HG03159 (cell line): ENCODE measurements at regions not wholly inside any gene's neighbourhood (a gene's known extent, or its start where the extent isn't known, plus 50 kb on each side); places are given as distances from the start of the nearest gene placed in this dataset.

Source experiments
- ATAC-seq: cut with Tn5 transposase; IDR thresholded peaks from one replicate; pipeline ENCODE4 v1.9.1; 2021; ENCODE audit warnings: mild to moderate bottlenecking, moderate library complexity; ENCODE audit not compliant: unreplicated experiment

- no peak for ATAC-seq
Measured at GRCh38 chr20:11372876-11373790, 544.6 kb upstream of the BTBD3 start.

- no peak for ATAC-seq
Measured at GRCh38 chr20:11375335-11375734, 542.4 kb upstream of the BTBD3 start.

DNA sequence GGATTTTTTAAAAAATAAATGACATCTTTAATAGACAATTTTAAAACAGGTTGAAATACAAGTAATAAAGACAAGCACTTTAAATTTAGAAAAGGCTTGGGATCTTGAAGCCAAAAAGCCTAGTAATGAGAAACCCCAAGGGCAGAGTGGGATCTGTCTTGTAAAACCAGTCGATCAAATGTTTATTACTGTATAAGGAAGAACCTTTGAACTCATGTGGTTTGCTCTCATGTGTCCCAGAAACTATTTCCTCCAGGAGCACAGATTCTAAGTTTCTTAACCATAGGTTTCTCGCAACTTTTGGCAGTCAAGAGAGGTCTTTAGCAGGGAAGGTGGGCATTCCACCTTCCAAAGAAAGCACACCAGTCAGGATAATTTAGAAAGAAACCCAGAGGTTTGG is 541.7 kb upstream of the BTBD3 start:
- ATAC-seq: no peak

GRCh38 chr20:11376420-11376819 is 541.3 kb upstream of the BTBD3 start:
- ATAC-seq: no peak

DNA sequence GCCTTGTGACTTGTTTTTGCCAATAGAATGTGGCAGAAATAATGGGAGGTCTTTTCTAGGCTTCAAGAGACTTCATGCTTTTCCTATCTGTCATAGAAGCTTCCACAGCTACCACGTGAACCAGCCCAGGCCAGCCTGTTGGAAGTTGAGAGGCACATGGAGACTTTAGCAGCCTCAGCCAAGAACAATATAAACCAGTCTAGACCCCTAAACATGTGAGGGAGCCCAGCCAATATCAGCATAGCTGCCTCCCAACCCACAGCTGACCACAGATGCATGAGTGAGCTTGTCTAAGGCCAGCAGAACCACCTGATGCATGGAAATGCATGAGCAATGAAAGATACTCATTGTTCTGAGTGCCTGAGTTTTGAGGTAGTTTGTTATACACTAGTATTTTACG is 540.7 kb upstream of the BTBD3 start:
- no peak for ATAC-seq

DNA sequence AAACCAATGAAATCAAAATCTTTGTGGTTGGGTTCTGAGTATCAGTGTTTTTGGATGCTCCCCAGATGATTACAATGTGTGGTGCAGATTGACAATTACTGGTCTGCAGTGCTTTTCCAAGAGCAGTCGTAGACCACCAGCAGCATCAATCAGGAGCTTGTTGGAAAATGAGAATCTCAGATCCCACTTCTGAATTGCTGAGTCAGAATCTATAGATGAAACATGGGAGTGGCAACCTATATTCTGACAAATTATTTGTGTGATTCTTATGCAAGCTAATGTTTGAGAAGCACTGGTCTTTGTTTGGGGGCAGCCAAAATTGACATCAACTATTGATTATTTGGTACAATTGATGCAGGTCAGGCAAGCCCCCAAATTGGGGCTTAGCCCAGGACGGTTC is 539.9 kb upstream of the BTBD3 start:
- ATAC-seq: no peak

DNA sequence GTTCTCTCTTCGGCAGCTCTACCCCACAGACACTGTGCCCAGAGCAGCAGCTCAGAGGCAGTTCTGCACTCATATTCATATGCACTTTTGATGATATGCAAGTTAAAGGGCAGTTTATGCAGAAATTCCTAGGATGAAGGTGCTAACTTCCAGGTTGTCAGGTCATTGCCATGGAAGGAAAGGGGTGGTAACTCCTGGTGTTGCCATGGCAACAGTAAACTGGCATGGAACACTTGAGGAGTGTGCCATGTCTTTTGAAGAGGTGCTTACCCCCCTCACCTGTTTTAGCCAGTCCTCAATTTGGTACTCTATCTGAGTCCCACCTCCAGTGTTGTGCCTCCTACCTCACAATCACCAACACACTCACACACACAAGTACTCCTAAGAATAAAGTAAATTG is 539.4 kb upstream of the BTBD3 start:
- ATAC-seq: no peak

- ATAC-seq: no peak
Measured at GRCh38 chr20:11379257-11380011, 538.3 kb upstream of the BTBD3 start.

DNA sequence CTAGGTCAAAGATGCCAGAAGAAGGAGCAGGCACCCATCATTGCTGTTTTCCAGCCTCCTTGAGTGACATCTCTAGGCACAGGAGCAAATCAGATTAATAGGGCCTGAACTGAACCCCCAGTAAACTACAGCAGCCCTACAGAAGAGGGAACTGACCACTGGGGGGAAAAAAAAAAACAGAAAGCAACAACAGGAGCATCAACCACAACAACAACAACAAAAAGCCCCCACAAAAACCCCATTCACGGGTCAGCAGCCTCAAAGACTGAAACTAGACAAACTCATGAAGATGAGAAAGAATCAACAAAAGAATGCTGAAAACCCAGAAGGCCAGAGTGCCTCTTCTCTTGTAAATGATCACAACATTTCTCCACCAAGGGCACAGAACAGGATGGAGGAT is 537.4 kb upstream of the BTBD3 start:
- no peak for ATAC-seq

DNA sequence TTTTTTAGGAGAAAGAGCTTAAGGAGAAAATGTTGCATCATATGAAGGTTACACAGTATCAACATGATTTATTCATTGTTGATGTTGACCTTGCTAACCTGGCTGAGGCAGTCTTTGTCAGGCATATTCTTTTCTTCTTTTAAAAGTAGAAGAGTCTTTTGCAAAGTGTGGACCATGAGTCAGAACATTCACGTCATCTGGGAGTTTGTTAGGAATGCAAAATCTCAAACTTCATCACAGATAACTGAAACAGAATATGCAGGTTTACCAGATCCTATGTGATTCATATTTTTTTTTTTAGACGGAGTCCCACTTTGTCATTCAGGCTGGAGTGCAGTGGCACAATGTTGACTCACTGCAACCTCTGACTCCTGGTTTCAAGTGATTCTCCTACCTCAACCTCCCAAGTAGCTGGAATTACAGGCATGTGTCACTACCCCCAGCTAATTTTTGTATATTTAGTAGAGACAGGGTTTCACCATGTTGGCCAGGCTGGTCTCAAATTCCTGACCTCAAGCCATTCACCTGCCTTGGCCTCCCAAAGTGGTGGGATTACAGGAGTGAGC is 530.4 kb upstream of the BTBD3 start:
- ATAC-seq: no peak

- ATAC-seq: no peak
Measured at GRCh38 chr20:11389186-11389585, 528.5 kb upstream of the BTBD3 start.

DNA sequence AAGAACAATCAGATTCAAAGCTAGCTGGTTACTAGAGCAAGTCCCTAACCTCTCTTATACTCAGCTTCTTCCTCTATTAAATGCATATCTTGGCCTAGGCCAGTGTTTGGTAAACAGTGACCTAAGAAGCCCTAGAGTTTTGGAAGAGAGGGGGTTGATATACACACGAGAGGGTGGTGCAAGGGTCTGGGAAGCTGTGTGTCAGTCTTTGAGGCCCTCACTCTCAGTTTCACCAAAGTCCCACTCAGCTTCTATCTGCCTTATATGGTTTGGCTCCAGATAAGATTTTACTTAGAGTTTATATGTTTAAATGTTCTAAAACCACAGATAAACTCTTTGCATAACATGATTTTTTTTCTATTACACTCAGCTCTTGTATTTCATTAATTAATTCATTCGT is 526.1 kb upstream of the BTBD3 start:
- no peak for ATAC-seq

GRCh38 chr20:11394145-11394833 is 523.4 kb upstream of the BTBD3 start:
- ATAC-seq: no peak

- no peak for ATAC-seq
Measured at GRCh38 chr20:11395581-11395980, 522.1 kb upstream of the BTBD3 start.

- ATAC-seq: no peak
Measured at GRCh38 chr20:11401988-11402387, 515.7 kb upstream of the BTBD3 start.

GRCh38 chr20:11403711-11404110 is 514.0 kb upstream of the BTBD3 start:
- no peak for ATAC-seq

GRCh38 chr20:11406877-11407276 is 510.8 kb upstream of the BTBD3 start:
- no peak for ATAC-seq

GRCh38 chr20:11409561-11409960 is 508.1 kb upstream of the BTBD3 start:
- ATAC-seq: no peak

- no peak for ATAC-seq
Measured at GRCh38 chr20:11411765-11412164, 505.9 kb upstream of the BTBD3 start.

GRCh38 chr20:11426948-11427347 is 490.7 kb upstream of the BTBD3 start:
- no peak for ATAC-seq

- no peak for ATAC-seq
Measured at GRCh38 chr20:11429168-11429567, 488.5 kb upstream of the BTBD3 start.
